ENCODE measurements at regions not wholly inside any gene's neighbourhood (a gene's known extent, or its start where the extent isn't known, plus 50 kb on each side); places are given as distances from the start of the nearest gene placed in this dataset.
A peak's percentile ranks its signal among the peaks of the same experiment; 100 is the strongest.
"Not testable (repeated sequence)": the region's sequence is repeated elsewhere in the genome, so short reads cannot be mapped to it uniquely, and the experiment has no call there.

DNA sequence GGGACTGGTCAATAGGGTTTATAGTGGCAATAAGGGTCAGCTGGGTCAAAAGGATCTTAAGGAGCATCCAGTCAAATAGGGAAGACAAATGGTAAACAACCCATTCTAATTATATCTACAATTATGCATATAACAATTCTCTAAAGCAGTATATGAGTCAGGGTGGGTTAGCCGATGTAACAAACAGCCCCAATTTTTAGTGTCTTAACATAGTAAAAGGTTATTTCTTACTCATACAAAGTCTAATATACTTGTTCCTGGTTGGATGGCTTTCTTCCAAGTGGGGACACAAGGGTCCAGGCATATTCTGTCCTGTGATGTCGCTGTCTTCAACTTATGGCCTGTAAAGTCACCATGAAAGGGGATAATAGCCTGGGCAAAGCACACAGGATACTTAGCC lies 97.9 kb upstream of the GALNT15 start:
- no peak overlapping the region for H3K4me3 ChIP-seq
- no peaks in the 10 kb centered on the region for H3K4me1 ChIP-seq
- TF ChIP-seq, protein P1, sequence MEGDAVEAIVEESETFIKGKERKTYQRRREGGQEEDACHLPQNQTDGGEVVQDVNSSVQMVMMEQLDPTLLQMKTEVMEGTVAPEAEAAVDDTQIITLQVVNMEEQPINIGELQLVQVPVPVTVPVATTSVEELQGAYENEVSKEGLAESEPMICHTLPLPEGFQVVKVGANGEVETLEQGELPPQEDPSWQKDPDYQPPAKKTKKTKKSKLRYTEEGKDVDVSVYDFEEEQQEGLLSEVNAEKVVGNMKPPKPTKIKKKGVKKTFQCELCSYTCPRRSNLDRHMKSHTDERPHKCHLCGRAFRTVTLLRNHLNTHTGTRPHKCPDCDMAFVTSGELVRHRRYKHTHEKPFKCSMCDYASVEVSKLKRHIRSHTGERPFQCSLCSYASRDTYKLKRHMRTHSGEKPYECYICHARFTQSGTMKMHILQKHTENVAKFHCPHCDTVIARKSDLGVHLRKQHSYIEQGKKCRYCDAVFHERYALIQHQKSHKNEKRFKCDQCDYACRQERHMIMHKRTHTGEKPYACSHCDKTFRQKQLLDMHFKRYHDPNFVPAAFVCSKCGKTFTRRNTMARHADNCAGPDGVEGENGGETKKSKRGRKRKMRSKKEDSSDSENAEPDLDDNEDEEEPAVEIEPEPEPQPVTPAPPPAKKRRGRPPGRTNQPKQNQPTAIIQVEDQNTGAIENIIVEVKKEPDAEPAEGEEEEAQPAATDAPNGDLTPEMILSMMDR (IDR thresholded peaks at IDR 0.05), result no peak
- no peak for TF ChIP-seq POLR2A (IDR thresholded peaks at IDR 0.05)
- H3K9me3 ChIP-seq, result no peaks in the 10 kb centered on the region
- H3K27me3 ChIP-seq, result no peaks in the 10 kb centered on the region
- no peaks in the 10 kb centered on the region for H3K36me3 ChIP-seq
- intact Hi-C loops (cut with DNase I; ENCODE audit: low total_unique reads), result no loop called here
- H3K27ac ChIP-seq, result no peak overlapping the region
- DNase-seq, result no peak

DNA sequence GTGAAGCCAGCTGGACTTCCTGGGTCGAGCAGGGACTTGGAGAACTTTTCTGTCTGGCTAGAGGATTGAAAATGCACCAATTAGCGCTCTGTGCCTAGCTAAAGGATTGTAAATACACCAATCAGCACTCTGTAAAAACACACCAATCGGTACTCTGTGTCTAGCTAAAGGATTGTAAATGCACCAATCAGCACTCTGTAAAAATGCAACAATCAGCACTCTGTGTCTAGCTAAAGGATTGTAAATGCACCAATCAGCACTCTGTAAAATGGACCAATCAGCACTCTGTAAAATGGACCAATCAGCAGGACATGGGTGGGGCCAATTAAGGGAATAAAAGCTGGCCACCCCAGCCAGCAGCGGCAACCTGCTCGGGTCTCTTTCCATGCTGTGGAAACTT lies 97.3 kb upstream of the GALNT15 start:
- H3K27me3 ChIP-seq; intact Hi-C loops (cut with DNase I; ENCODE audit: low total_unique reads); H3K9me3 ChIP-seq; H3K4me3 ChIP-seq; H3K27ac ChIP-seq; H3K36me3 ChIP-seq; H3K4me1 ChIP-seq; DNase-seq: not testable (repeated sequence)

DNA sequence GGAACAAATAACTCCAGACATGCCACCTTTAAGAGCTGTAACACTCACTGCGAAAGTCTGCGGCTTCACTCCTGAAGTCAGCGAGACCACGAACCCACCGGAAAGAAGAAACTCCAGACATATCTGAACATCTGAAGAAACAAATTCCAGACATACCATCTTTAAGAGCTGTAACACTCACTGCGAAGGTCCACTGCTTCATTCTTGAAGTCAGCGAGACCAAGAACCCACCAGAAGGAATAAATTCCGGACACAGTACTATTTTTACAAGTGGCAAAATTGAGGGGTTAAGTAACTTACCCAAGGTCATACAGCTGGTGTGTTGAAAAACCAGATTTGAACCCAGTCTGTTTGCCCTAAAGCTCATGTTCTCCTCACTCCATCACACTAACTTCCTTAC lies 96.8 kb upstream of the GALNT15 start:
- H3K4me3 ChIP-seq; H3K36me3 ChIP-seq; DNase-seq; H3K4me1 ChIP-seq; H3K9me3 ChIP-seq; H3K27ac ChIP-seq; H3K27me3 ChIP-seq; intact Hi-C loops (cut with DNase I; ENCODE audit: low total_unique reads): not testable (repeated sequence)

DNA sequence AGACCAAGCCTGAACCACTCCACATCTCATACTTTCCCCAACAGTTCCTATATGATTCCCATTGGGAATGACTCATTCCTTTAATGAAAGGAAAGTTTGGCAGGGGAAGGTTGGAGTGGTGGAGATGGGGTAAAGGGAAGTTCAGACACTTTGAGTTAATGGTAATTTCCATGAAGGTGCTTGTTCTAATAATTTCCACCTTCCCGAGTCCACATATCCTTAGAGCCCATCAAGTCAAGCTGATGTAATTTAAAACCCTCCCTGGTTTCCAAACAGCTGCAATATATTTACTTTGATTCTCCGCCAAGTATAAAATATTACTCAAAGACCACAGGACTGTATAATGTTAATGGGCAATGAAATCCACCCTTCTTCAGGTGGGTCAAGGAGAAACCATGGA lies 95.0 kb upstream of the GALNT15 start:
- H3K27ac ChIP-seq, result no peak overlapping the region
- H3K4me1 ChIP-seq, result no peaks in the 10 kb centered on the region
- no peak for TF ChIP-seq POLR2A (IDR thresholded peaks at IDR 0.05)
- TF ChIP-seq, protein P1 (IDR thresholded peaks at IDR 0.05), result no peak
- intact Hi-C loops (cut with DNase I; ENCODE audit: low total_unique reads), result no loop called here
- no peaks in the 10 kb centered on the region for H3K9me3 ChIP-seq
- no peak for DNase-seq
- no peaks in the 10 kb centered on the region for H3K36me3 ChIP-seq
- H3K27me3 ChIP-seq, result no peaks in the 10 kb centered on the region
- no peak overlapping the region for H3K4me3 ChIP-seq

DNA sequence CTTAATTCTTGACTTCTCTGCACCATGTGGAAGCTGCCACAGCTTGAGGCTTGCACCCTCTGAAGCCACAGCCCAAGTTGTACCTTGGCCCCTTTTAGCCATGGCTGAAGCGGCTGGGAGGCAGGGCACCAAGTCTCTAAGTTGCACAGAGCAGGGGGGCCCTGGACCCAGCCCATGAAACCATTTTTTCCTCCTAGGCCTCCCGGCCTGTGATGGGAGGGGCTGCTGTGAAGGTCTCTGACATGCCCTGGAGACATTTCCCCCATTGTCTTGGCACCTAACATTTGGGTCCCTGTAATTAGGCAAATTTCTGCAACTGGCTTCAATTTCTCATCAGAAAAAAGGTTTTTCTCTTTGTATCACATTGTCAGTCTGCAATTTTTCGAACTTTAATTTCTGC lies 92.8 kb upstream of the GALNT15 start:
- no peaks in the 10 kb centered on the region for H3K9me3 ChIP-seq
- H3K27me3 ChIP-seq, result no peaks in the 10 kb centered on the region
- H3K36me3 ChIP-seq, result no peaks in the 10 kb centered on the region
- no peak overlapping the region for H3K4me3 ChIP-seq
- no peaks in the 10 kb centered on the region for H3K4me1 ChIP-seq
- intact Hi-C loops (cut with DNase I; ENCODE audit: low total_unique reads), result no loop called here
- no peak overlapping the region for H3K27ac ChIP-seq
- TF ChIP-seq, protein P1 (IDR thresholded peaks at IDR 0.05), result no peak
- no peak for TF ChIP-seq POLR2A (IDR thresholded peaks at IDR 0.05)
- DNase-seq, result no peak

DNA sequence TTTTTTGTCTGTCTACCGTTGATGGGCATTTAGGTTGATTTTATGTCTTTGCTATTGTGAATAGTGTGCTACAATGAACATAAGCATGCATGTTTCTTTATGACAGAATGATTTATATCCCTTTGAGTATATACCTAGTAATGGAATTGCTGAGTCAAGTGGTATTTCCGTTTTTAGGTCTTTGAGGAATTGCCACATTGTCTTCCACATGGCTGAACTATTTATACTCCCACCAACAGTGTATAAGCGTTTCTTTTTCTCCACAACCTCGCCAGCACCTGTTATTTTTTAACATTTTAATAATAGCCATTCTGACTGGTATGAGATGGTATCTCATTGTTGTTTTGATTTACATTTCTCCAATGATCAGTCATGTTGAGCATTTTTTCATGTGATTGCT lies 89.6 kb upstream of the GALNT15 start:
- Histone ChIP-seq H3K9me3 (no peaks in the 10 kb centered on the region), H3K27me3 (no peaks in the 10 kb centered on the region), H3K27ac (peak overlapping the region in 1 of 2 donors; percentile 57), H3K36me3 (no peaks in the 10 kb centered on the region), H3K4me3 (no peak overlapping the region), H3K4me1 (no peaks in the 10 kb centered on the region)
- DNase-seq, result no peak
- TF ChIP-seq, protein P1 (IDR thresholded peaks at IDR 0.05), result no peak
- TF ChIP-seq POLR2A (IDR thresholded peaks at IDR 0.05), result no peak
- intact Hi-C loops (cut with DNase I; ENCODE audit: low total_unique reads), result no loop called here

Data from uterus (tissue), 3 donors.